GM21529 (cell line): ENCODE measurements at regions not wholly inside any gene's neighbourhood (a gene's known extent, or its start where the extent isn't known, plus 50 kb on each side); places are given as distances from the start of the nearest gene placed in this dataset.

ENCODE experiments used
- ATAC-seq: cut with Tn5 transposase; IDR thresholded peaks from one replicate; pipeline ENCODE4 v1.9.1; 2021; ENCODE audit not compliant: unreplicated experiment

DNA sequence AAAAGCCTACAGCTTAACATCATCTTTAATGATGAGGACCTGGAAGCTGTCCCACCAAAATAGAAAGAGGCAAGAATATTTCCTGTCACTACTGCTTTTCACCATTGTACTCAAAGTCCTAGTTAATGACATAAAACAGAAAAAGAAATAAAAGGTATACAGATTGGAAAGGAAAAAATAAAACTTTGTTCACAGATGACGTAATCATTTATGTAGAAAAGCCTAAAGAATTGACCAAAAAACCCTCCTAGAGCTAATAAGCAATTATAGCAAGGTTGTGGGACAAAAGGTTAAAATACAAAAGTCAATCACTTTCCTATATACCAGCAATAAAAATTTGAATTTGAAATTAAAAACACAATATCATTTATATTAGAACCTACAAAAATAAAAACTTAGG is 97.2 kb upstream of the MDGA2 start:
- no peak for ATAC-seq

DNA sequence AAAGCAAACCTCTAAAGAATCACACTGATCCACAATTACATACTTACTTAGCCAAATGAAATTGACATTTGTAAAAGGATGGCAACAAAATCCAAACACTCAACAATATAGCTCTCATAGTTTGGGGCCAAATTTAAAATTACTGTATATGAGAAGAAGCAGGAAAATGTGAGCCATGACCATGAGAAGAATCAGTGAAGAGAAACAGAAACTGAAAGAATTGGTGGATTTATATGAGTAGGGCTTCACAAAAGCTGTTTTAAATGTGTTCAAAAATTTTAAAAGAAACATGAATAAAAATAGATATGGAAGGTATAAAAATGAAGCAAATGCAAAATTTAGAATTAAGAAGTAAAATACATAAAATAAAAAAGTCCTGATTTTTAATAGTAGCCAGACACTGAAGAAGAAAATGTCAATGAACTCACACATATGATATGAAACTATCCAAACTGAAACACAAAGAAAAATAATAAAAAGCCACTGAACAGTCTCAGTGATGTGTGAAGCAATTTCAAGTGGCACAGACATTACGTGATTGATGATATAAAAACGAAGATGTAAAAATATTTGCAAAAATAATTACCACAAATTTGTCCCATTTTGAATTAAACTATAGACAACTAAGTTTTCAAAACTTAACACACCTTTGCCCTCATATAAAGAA is 87.9 kb upstream of the MDGA2 start:
- ATAC-seq, result no peak

DNA sequence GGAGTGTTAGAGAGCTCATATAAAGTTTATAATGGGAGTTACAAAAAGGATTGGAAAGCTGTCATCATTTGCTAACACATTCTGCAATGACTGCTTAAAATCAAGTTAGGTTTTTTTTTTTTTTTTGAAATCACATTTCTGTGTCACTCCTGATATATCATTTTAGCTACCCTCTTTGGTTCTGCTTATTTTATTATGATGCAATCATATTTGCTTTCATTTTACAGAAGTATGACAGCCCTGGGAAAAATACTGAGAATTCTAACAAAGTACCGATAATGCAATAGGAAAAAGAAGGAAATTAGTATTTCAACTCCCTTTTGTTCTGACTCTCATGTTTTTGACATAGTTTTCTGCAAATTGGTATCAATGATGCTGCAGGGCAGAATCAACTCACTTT is 71.6 kb upstream of the MDGA2 start:
- no peak for ATAC-seq

DNA sequence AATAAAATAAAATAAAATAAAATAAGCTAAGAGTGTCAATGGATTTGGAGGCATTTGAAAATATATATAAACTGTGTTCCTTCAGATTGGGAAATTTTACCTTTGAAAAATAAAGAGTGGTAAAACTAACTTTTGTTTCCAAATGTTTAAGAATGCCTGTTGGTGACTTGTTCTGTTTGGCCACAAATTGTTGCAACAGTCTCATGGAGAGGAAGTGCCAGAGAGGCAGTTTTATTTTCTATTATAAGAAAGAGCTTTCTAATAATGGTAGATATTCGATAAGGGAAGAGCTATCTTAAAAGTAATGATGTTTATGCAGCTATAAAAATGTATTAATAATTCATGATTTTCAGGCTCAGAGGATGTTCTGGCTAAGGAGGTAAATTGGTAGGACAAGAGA is 68.8 kb upstream of the MDGA2 start:
- no peak for ATAC-seq

DNA sequence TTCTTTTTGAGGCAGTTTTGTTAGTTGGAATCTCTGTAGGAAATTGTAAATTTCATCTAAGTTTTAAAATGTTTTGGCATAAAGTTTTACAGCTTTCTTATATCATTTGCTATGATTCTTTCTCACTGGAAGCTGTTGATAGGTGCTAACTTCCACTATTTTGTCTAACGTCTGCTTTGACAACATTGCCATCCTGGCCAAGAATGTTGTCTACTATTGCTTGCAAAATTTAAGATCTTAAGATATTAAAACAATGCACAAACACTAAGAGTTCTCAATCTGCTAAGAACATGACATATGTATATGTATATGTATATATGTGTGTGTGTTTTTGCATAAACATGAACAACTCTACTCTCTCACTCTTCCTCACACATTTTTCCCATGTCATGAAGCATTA is 64.1 kb upstream of the MDGA2 start:
- no peak for ATAC-seq

DNA sequence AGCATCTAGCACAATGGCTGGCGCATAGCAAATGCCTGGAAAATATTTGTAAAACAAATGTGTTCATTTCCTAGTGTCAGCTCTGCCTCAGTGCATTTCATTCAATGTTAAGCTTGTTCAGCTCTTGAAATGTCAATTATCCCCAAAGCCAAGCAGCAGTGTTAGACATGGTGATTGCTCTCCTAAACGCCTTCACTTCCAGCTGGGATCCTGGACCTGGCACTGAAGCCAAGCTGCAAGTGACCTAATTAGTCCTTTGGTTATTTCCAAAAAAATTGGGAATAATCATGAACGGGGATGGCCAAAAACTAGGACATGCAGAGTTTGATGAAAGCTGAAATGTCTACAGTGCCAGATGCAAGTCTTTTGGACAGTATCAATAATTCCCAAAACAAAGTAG is 54.9 kb upstream of the MDGA2 start:
- ATAC-seq, result no peak
